Activated naive CD8-positive, alpha-beta T cell treated with anti-CD3 and anti-CD28 coated beads, Interleukin-2, amount 10 ng/mL, durations not matched to agents 7 days and 5 days (primary cell): ENCODE measurements at regions not wholly inside any gene's neighbourhood (a gene's known extent, or its start where the extent isn't known, plus 50 kb on each side); places are given as distances from the start of the nearest gene placed in this dataset.

Source experiments
- ATAC-seq: fragments of 150-1000 bp; cut with Tn5 transposase; one replicate; pipeline ENCODE4 v1.10.0; 2021; ENCODE audit warnings: low read depth, moderate library complexity
- POLR2A ChIA-PET: fragments of 350-600 bp; sonication (Branson Sonifier 250); formaldehyde crosslinking; loops from one replicate; lab custom pipeline; 2021; ENCODE audit warnings: antibody characterized with exemption; lab: Charles Lee
- DNase-seq: peaks from one replicate; pipeline ENCODE4 v3.0.0; 2021
- H3K27ac Mint-ChIP-seq: one replicate; pipeline ENCODE4 v1.8.0; 2022; ENCODE audit warnings: mild to moderate bottlenecking, mixed read lengths
- H3K27me3 Mint-ChIP-seq: one replicate; pipeline ENCODE4 v1.8.0; 2022; ENCODE audit warnings: mild to moderate bottlenecking, moderate library complexity, mixed read lengths
- H3K36me3 Mint-ChIP-seq: one replicate; pipeline ENCODE4 v1.8.0; 2021; ENCODE audit warnings: mild to moderate bottlenecking, mixed read lengths
- H3K4me1 Mint-ChIP-seq: one replicate; pipeline ENCODE4 v1.8.0; 2021; ENCODE audit warnings: mixed read lengths
- H3K4me3 Mint-ChIP-seq: one replicate; pipeline ENCODE4 v1.8.0; 2022; ENCODE audit warnings: mild to moderate bottlenecking, moderate library complexity, mixed read lengths
- H3K9me3 Mint-ChIP-seq: one replicate; pipeline ENCODE4 v1.8.0; 2021; ENCODE audit warnings: mixed read lengths

DNA sequence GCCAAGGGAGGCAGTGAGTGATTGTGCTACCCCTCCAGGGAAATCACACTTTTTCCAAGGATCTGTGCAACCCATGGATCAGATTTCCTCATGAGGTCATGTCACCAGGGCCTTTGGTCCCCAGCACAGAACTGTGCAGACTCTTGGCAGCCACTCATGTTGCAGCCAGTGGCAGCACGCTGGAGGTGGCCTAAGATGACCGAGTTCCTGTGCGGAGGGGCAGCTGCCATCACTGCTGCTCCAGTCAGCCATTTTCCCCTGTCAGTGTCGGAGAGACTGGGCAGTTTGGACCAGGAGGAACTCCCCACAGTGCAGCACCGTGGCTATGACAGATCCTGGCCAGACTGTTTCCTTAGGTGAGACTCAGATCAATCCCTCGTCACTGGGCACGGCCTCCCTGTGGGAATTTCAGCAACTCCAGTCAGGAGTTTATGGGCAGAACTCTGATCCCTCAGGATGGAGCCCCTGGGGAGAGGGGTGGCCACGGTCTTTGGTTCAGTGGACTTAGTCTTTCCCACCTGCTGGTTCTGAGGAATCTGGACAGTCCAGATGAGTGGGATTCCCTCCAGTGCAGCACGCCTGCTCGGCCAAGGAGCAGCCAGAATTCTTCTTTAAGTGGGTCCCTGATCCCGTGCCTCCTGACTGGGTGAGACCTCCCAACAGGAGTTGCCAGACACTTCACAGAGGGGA, 194.6 kb upstream of the CARD18 start:
- Mint-ChIP-seq H3K36me3 (no peaks in the 10 kb centered on the region), H3K4me1 (no peaks in the 10 kb centered on the region), H3K27me3 (no peaks in the 10 kb centered on the region), H3K27ac (no peak overlapping the region), H3K4me3 (no peak overlapping the region), H3K9me3 (peaks cover 4% of the 10 kb centered on the region)
- ATAC-seq = no peak
- POLR2A ChIA-PET = no interaction called here
- no peak for DNase-seq

DNA sequence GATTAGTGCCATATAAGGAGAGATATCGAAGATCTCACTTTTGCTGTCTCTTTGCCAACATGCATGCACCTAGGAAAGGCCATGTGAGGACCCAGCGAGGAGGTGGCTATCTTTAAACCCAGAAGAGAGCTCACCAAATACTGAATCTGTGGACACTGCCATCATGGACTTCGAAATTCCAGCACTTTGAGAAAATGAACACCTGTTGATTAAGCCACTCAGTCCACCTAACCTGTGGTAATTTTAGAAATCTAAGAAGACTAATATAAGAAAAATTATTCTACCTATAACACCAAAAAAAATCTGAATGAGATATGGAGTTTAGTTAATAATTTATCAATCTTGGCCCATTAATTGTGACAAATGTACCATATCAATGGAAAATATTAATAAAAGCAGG, 193.6 kb upstream of the CARD18 start:
- H3K27me3 Mint-ChIP-seq = no peaks in the 10 kb centered on the region
- no peak overlapping the region for H3K4me3 Mint-ChIP-seq
- no peaks in the 10 kb centered on the region for H3K4me1 Mint-ChIP-seq
- POLR2A ChIA-PET = no interaction called here
- H3K9me3 Mint-ChIP-seq = peaks cover 4% of the 10 kb centered on the region
- ATAC-seq = no peak
- H3K27ac Mint-ChIP-seq = no peak overlapping the region
- DNase-seq = no peak
- no peaks in the 10 kb centered on the region for H3K36me3 Mint-ChIP-seq

DNA sequence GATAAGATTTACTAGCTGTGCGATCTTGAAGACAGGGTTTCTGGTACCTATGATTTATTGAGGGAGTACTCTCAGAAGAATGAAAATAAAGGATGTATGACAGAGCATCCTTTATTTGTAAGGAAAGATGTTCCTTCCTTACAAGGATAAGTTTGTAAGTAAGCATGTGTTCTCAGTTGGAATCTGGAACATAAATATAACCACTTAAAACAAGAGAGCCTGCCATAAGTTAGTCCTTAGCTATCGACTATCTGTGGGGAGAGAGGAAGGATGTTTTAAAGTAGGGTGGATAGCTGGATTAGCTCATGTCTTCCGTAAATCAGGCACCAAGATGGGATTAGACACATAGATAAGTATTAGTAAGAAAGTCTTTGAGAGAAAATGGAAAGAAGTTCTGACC, 192.6 kb upstream of the CARD18 start:
- Mint-ChIP-seq H3K27me3 (no peaks in the 10 kb centered on the region), H3K4me1 (no peaks in the 10 kb centered on the region), H3K36me3 (no peaks in the 10 kb centered on the region), H3K9me3 (peaks cover 3% of the 10 kb centered on the region), H3K27ac (no peak overlapping the region), H3K4me3 (no peak overlapping the region)
- ATAC-seq (no peak), DNase-seq (no peak)
- POLR2A ChIA-PET = no interaction called here

DNA sequence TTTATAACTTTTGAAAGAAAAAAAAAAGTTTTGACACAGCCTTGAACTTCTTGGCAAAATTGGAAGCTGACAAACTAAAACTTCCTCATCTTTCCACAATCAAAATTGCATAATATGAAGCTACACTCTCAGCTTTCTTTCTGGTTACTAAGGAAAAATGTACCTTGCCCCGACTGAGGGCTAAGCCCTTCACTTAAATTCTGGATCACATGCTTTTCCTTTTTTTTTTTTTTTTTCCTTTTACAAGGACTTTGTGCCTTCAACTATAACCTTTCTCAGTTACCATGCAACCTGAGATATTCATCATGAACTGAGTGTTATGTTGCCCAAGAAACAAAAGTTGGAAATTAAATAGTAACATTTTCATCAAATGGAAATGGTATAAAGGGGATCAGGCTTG, 188.5 kb upstream of the CARD18 start:
- no peak overlapping the region for H3K27ac Mint-ChIP-seq
- H3K4me3 Mint-ChIP-seq = no peak overlapping the region
- H3K9me3 Mint-ChIP-seq = no peaks in the 10 kb centered on the region
- ATAC-seq (no peak), DNase-seq (no peak)
- H3K4me1 Mint-ChIP-seq = no peaks in the 10 kb centered on the region
- H3K36me3 Mint-ChIP-seq = no peaks in the 10 kb centered on the region
- H3K27me3 Mint-ChIP-seq = peaks cover 3% of the 10 kb centered on the region
- POLR2A ChIA-PET = no interaction called here

DNA sequence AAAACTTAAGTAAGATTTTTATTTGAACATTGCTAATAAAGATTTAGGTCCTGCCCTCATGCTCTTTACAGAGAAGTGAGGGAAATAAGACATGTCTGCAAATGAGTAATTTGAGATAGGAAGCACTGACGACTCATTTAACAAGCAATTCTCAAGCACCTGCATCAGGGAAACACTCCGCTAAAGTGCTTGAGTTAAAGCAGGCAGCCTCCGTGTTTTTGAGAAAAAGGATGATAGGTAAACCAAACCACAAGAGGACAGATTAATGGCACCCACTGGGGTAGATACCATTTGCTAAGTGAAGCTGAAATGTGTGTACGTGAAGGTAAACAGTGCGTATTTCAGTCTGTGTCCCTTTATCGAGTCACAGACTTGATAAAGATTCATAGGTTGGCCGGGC, 184.6 kb upstream of the CARD18 start:
- Mint-ChIP-seq H3K4me3 (no peak overlapping the region), H3K4me1 (no peaks in the 10 kb centered on the region), H3K27ac (no peak overlapping the region), H3K36me3 (no peaks in the 10 kb centered on the region), H3K27me3 (peaks cover 3% of the 10 kb centered on the region), H3K9me3 (no peaks in the 10 kb centered on the region)
- no peak for DNase-seq
- POLR2A ChIA-PET = no interaction called here
- no peak for ATAC-seq

DNA sequence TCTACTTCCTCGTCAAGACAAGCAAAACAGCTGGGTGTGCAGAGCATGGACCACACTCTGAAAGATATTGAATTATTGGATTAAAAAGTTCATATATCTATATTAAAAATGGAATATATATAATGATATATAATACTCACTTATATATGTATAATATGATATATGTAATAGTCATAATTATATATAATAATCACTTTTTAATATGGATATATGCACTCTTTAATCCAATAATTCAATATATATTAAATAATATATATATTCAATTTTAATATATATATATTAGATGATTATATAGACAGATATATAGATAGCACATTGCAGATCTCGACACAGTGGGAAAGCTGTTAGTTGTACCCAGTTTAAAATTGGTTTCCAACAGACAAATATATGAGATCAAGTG, 182.1 kb upstream of the CARD18 start:
- peaks cover 3% of the 10 kb centered on the region for H3K27me3 Mint-ChIP-seq
- POLR2A ChIA-PET = no interaction called here
- H3K4me1 Mint-ChIP-seq = no peaks in the 10 kb centered on the region
- H3K27ac Mint-ChIP-seq = no peak overlapping the region
- ATAC-seq = no peak
- H3K36me3 Mint-ChIP-seq = no peaks in the 10 kb centered on the region
- H3K9me3 Mint-ChIP-seq = no peaks in the 10 kb centered on the region
- DNase-seq = no peak
- H3K4me3 Mint-ChIP-seq = no peak overlapping the region

GRCh38 chr11:105315287-105315686, 175.7 kb upstream of the CARD18 start:
- Mint-ChIP-seq H3K27me3 (no peaks in the 10 kb centered on the region), H3K4me3 (no peak overlapping the region), H3K27ac (no peak overlapping the region), H3K36me3 (no peaks in the 10 kb centered on the region), H3K4me1 (no peaks in the 10 kb centered on the region), H3K9me3 (no peaks in the 10 kb centered on the region)
- ATAC-seq = no peak
- POLR2A ChIA-PET = no interaction called here
- DNase-seq = no peak

GRCh38 chr11:105312266-105312665, 172.7 kb upstream of the CARD18 start:
- H3K36me3 Mint-ChIP-seq = no peaks in the 10 kb centered on the region
- H3K4me1 Mint-ChIP-seq = no peaks in the 10 kb centered on the region
- no peak overlapping the region for H3K4me3 Mint-ChIP-seq
- DNase-seq (no peak), ATAC-seq (no peak)
- no peak overlapping the region for H3K27ac Mint-ChIP-seq
- H3K27me3 Mint-ChIP-seq = no peaks in the 10 kb centered on the region
- H3K9me3 Mint-ChIP-seq = no peaks in the 10 kb centered on the region
- POLR2A ChIA-PET = no interaction called here

GRCh38 chr11:105298630-105299029, 159.1 kb upstream of the CARD18 start:
- Mint-ChIP-seq H3K4me1 (no peaks in the 10 kb centered on the region), H3K27me3 (peaks cover 3% of the 10 kb centered on the region)

GRCh38 chr11:105298174-105298573, 158.6 kb upstream of the CARD18 start:
- Mint-ChIP-seq H3K36me3 (no peaks in the 10 kb centered on the region), H3K27me3 (peaks cover 3% of the 10 kb centered on the region), H3K4me3 (no peak overlapping the region), H3K4me1 (no peaks in the 10 kb centered on the region), H3K9me3 (no peaks in the 10 kb centered on the region), H3K27ac (no peak overlapping the region)
- POLR2A ChIA-PET = no interaction called here
- DNase-seq (no peak), ATAC-seq (no peak)

More at GRCh38 chr11:105298630-105299029, 159.1 kb upstream of the CARD18 start:
- no peak for DNase-seq
- no peak for ATAC-seq
- no peak overlapping the region for H3K4me3 Mint-ChIP-seq
- no peaks in the 10 kb centered on the region for H3K9me3 Mint-ChIP-seq
- H3K27ac Mint-ChIP-seq = no peak overlapping the region
- POLR2A ChIA-PET = no interaction called here
- no peaks in the 10 kb centered on the region for H3K36me3 Mint-ChIP-seq

DNA sequence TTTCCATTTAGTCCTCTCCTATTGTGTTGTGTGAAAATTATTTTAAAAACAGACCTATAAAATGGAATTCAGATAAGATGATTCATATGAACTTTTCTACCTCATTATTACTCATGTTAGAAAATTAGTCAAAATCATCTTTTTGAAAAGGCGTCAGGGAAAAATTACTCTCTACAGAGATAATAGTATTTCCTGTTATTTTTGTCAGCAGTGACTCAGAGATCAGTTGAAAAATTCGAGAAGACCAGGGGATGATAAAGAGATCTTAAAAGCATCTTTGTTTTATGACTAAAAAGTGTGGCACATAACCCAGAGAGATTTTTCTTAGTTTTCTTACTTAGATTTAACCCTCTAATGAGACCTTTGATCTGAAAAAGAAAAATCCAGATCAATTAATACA, 157.9 kb upstream of the CARD18 start:
- H3K27ac Mint-ChIP-seq = no peak overlapping the region

DNA sequence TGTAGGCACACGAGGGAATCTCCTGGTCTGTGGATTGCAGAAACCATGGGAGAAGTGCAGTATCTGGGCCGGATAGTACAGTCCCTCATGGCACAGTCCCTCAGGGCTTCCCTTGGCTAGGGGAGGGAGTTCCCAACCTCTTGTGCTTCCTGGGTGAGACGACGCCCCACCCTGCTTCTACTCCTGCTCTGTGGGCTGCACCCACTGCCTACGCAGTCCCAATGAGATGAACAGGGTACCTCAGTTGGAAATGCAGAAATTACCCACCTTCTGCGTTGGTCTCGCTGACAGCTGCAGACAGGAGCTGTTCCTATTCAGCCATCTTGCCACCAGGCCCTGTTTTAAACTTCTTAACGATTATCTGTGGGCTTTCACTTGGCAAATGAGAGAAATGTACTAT, 157.2 kb upstream of the CARD18 start:
- no peaks in the 10 kb centered on the region for H3K9me3 Mint-ChIP-seq
- POLR2A ChIA-PET = interaction anchor here (0.7 kb wide), 1 partner anchor 10 kb away, joined by 3 read pairs; no protein-coding TSS in a partner anchor
- no peak for ATAC-seq
- no peaks in the 10 kb centered on the region for H3K36me3 Mint-ChIP-seq
- no peak overlapping the region for H3K27ac Mint-ChIP-seq
- no peaks in the 10 kb centered on the region for H3K4me1 Mint-ChIP-seq
- no peak overlapping the region for H3K4me3 Mint-ChIP-seq
- DNase-seq = no peak
- H3K27me3 Mint-ChIP-seq = peaks cover 3% of the 10 kb centered on the region

More for the DNA sequence above, 157.9 kb upstream of the CARD18 start:
- Mint-ChIP-seq H3K4me1 (no peaks in the 10 kb centered on the region), H3K36me3 (no peaks in the 10 kb centered on the region), H3K4me3 (no peak overlapping the region), H3K9me3 (no peaks in the 10 kb centered on the region), H3K27me3 (peaks cover 3% of the 10 kb centered on the region)
- DNase-seq = no peak
- POLR2A ChIA-PET = no interaction called here
- ATAC-seq = no peak

GRCh38 chr11:105296386-105296785, 156.8 kb upstream of the CARD18 start:
- POLR2A ChIA-PET = interaction anchor here (0.7 kb wide), 1 partner anchor 10 kb away, joined by 3 read pairs; no protein-coding TSS in a partner anchor
- H3K27ac Mint-ChIP-seq = no peak overlapping the region
- no peak for DNase-seq

GRCh38 chr11:105282658-105283057, 143.1 kb upstream of the CARD18 start:
- Mint-ChIP-seq H3K27ac (no peak overlapping the region), H3K4me3 (no peak overlapping the region), H3K27me3 (peaks cover 5% of the 10 kb centered on the region), H3K4me1 (no peaks in the 10 kb centered on the region), H3K36me3 (no peaks in the 10 kb centered on the region), H3K9me3 (no peaks in the 10 kb centered on the region)
- DNase-seq (no peak), ATAC-seq (no peak)
- POLR2A ChIA-PET = no interaction called here

More at GRCh38 chr11:105296386-105296785, 156.8 kb upstream of the CARD18 start:
- H3K36me3 Mint-ChIP-seq = no peaks in the 10 kb centered on the region
- H3K9me3 Mint-ChIP-seq = no peaks in the 10 kb centered on the region
- no peaks in the 10 kb centered on the region for H3K4me1 Mint-ChIP-seq
- ATAC-seq = no peak
- H3K4me3 Mint-ChIP-seq = no peak overlapping the region
- peaks cover 3% of the 10 kb centered on the region for H3K27me3 Mint-ChIP-seq
